A673 (cell line): ENCODE measurements at regions not wholly inside any gene's neighbourhood (a gene's known extent, or its start where the extent isn't known, plus 50 kb on each side); places are given as distances from the start of the nearest gene placed in this dataset.

Experiments
- BruUV-seq: library from RNA; stranded (reverse); fragments of 400-500 nt; replicated peaks from 2 replicates; lab custom pipeline; 2021; lab: Mats Ljungman, UMichigan
- CTCF ChIA-PET: fragments of 300-600 bp; sonication (Branson Sonifier 250); formaldehyde crosslinking; loops from one replicate; lab custom pipeline; 2022; ENCODE audit warnings: antibody characterized with exemption; lab: Charles Lee
- POLR2A ChIA-PET: fragments of 300-600 bp; sonication (Branson Sonifier 250); formaldehyde crosslinking; loops from one replicate; lab custom pipeline; 2022; ENCODE audit warnings: antibody characterized with exemption; ENCODE audit not compliant: low non-redundant PET; lab: Charles Lee
- DNase-seq: peaks from one replicate; pipeline ENCODE4 v3.0.0-alpha.2; 2015; ENCODE audit warnings: low spot score
- H3K27ac ChIP-seq: fragments of 200-600 bp; sonication (generic); 2 replicates; pipeline ENCODE4 v1.5.1; 2016; ENCODE audit warnings: mixed run types, low read depth, mild to moderate bottlenecking, mixed read lengths, antibody characterized with exemption, low read length; ENCODE audit not compliant: poor library complexity, severe bottlenecking
- H3K27me3 ChIP-seq: fragments of 200-600 bp; sonication (generic); replicated peaks from 2 replicates; pipeline ENCODE4 v1.6.1; 2017; ENCODE audit warnings: mixed run types, low read depth, mild to moderate bottlenecking, mixed read lengths, antibody characterized with exemption, low read length; ENCODE audit not compliant: insufficient read depth, poor library complexity
- H3K36me3 ChIP-seq: fragments of 200-600 bp; sonication (generic); 2 replicates; pipeline ENCODE4 v1.6.1; 2016; ENCODE audit warnings: mixed run types, mild to moderate bottlenecking, mixed read lengths, antibody characterized with exemption, low read length; ENCODE audit not compliant: insufficient read depth, poor library complexity, severe bottlenecking
- H3K4me1 ChIP-seq: fragments of 200-600 bp; sonication (generic); 2 replicates; pipeline ENCODE4 v1.6.1; 2017; ENCODE audit warnings: mixed run types, mild to moderate bottlenecking, mixed read lengths, antibody characterized with exemption, low read length; ENCODE audit not compliant: insufficient read depth, poor library complexity, severe bottlenecking
- H3K4me3 ChIP-seq: fragments of 200-600 bp; sonication (generic); 2 replicates; pipeline ENCODE4 v1.5.1; 2016; ENCODE audit warnings: low read depth, mixed run types, mild to moderate bottlenecking, mixed read lengths, low read length; ENCODE audit not compliant: poor library complexity, severe bottlenecking
- H3K9me3 ChIP-seq: fragments of 200-600 bp; sonication (generic); 2 replicates; pipeline ENCODE4 v1.6.1; 2016; ENCODE audit warnings: mixed run types, low read depth, mild to moderate bottlenecking, mixed read lengths, antibody characterized with exemption, low read length; ENCODE audit not compliant: poor library complexity, severe bottlenecking
- CTCF ChIP-seq: fragments of 300-800, 200-600 bp; sonication (generic); conservative IDR thresholded peaks from 2 replicates; pipeline ENCODE4 v1.5.1; 2017; ENCODE audit warnings: low read depth, mild to moderate bottlenecking, antibody characterized with exemption, low read length, moderate library complexity, mixed read lengths
- EZH2 ChIP-seq: fragments of 200-600 bp; sonication (generic); IDR thresholded peaks from 2 replicates; pipeline ENCODE4 v1.6.1; 2017; ENCODE audit warnings: borderline replicate concordance, low read depth, mild to moderate bottlenecking, mixed read lengths, antibody characterized with exemption, low read length; ENCODE audit not compliant: poor library complexity, severe bottlenecking
- intact Hi-C: fragments of 100-400 bp; cut with micrococcal nuclease; formaldehyde crosslinking; loops from one replicate; pipeline ENCODE4 v1.10.0; 2022; ENCODE audit not compliant: unreplicated experiment

GRCh38 chr10:121413951-121414350 is 184.3 kb downstream of the FGFR2 start:
- no TSS peak for BruUV-seq
- no peaks in the 10 kb centered on the region for H3K4me1 ChIP-seq
- H3K27me3 ChIP-seq, result peaks cover 9% of the 10 kb centered on the region
- intact Hi-C loops, result no loop called here
- CTCF ChIA-PET, result no interaction called here
- POLR2A ChIA-PET, result no interaction called here
- TF ChIP-seq CTCF (no peak), EZH2 (no peak)
- no peak overlapping the region for H3K27ac ChIP-seq
- H3K36me3 ChIP-seq, result no peaks in the 10 kb centered on the region
- H3K4me3 ChIP-seq, result no peak overlapping the region
- no peaks in the 10 kb centered on the region for H3K9me3 ChIP-seq
- no peak for DNase-seq

- Histone ChIP-seq H3K4me1 (no peaks in the 10 kb centered on the region), H3K4me3 (no peak overlapping the region), H3K27me3 (peaks cover 14% of the 10 kb centered on the region), H3K9me3 (no peaks in the 10 kb centered on the region), H3K27ac (no peak overlapping the region), H3K36me3 (no peaks in the 10 kb centered on the region)
- CTCF ChIA-PET, result no interaction called here
- no peak for TF ChIP-seq EZH2
- TF ChIP-seq CTCF, result no peak
- POLR2A ChIA-PET, result no interaction called here
- DNase-seq, result no peak
- intact Hi-C loops, result no loop called here
- BruUV-seq, result no TSS peak
Measured at GRCh38 chr10:121414366-121415062, 183.7 kb downstream of the FGFR2 start.

- no peaks in the 10 kb centered on the region for H3K4me1 ChIP-seq
- intact Hi-C loops, result no loop called here
- no peaks in the 10 kb centered on the region for H3K9me3 ChIP-seq
- CTCF ChIA-PET, result no interaction called here
- no peak for DNase-seq
- H3K36me3 ChIP-seq, result no peaks in the 10 kb centered on the region
- H3K27ac ChIP-seq, result no peak overlapping the region
- H3K4me3 ChIP-seq, result no peak overlapping the region
- peaks cover 19% of the 10 kb centered on the region for H3K27me3 ChIP-seq
- TF ChIP-seq EZH2 (no peak), CTCF (no peak)
- POLR2A ChIA-PET, result no interaction called here
- no TSS peak for BruUV-seq
Measured at GRCh38 chr10:121415063-121415399, 183.2 kb downstream of the FGFR2 start.
